ENCODE measurements at regions not wholly inside any gene's neighbourhood (a gene's known extent, or its start where the extent isn't known, plus 50 kb on each side); places are given as distances from the start of the nearest gene placed in this dataset.

DNA sequence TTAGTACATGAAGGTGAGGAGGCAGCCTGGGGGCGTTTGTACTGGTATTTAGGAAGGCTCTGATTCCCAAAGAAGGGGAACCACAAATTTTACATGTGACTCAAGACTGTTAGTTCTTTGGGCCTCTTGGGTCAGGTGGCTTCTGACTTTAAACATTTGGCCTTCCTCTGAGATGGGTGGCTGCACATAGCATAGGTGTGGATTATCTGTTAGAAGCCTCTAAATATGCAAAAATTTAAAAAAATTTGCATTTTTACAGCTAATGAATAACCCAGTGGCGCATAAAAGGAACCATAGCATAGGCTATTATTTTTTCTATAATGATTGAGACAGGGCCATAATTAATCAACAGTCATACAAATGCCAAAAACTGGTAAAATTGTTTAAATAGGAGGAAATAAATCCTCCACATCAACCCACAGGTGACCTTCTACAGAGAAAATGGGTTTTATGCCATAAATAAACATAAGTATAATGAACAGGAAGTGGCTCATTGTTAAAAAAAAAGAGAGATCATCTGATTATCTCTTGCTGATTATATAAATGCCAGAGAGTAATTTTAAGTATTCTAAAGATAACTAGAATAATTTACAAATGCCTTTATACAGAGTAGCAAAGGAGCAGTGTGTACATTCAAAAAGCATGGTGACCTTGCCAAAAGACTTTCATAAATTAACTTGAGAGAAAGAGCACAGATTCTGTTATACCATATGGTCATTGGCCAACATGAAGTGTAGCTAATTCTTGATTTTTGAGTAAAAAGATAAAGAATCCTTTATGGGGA is 284.2 kb upstream of the ATP2B1 start:
- DNase-seq (ENCODE audit: low read depth): no peak

DNA sequence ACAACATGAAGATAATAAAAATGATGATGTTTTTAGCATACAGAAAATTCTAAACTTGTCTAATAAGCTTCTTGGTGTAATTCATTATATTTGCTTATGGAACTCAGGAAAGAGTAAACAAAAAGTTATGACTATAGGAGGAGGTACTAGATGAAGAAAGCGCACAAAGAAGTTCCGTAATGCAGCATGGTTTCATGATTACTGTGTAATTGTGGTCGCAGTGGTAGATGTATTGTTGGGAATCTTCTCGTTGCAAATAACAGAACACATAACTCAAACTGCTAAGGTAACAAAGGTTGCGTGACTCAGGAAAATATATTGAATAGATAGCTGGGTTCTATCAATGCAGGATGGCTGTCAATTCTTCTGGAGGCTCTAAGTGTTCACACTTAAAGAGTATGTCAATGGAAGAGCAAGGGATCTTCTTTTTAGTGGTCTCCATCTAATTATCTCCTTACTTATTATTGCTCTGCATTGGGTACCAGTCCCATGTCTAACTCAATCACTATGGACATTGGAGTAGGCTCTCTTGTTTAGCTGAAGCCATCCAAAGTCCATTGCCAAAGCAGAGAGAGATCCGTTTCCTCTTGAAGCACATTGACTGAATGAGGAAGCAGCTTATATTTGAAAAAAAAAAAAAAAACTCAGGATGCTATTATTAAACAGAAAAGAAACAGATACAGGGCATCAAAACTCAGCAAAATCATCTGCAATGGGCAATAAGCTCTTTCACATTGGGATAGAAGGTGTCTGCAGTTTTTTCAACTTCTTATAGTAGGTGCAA is 283.4 kb upstream of the ATP2B1 start:
- no peak for DNase-seq (ENCODE audit: low read depth)

DNA sequence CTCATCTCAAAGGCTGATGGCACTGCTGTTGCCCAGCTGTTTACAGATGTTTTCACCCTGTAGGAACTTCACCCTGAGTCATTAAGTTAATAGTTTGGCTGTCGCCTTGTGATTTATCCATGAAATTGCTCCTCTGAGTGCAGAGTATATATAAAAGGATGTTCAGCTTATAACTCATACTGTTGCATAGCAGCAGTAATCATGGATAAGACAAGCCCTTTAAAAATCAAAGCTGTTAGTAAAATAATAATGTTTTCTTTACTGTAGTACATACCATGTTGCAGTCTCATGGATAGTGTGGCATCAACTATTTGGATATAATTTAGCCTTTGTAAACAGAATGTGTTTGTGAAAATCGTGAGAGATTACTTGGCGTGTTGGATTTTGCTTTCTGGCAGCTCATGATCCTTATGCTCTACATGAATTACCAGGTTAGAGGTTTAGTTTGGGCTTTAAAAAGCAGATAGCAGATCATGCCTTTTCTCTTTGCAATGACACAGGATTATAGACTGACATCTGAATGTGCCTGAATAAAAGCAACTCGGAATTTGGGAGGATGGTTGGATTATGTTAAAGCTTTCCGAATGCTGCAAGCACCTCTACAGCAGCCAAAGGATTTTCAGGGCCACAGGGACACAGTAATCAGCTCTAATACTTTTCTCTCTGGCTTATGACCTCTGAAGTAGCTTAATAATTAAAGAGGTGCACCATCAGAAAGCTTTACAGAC is 279.7 kb upstream of the ATP2B1 start:
- DNase-seq (ENCODE audit: low read depth): no peak

DNA sequence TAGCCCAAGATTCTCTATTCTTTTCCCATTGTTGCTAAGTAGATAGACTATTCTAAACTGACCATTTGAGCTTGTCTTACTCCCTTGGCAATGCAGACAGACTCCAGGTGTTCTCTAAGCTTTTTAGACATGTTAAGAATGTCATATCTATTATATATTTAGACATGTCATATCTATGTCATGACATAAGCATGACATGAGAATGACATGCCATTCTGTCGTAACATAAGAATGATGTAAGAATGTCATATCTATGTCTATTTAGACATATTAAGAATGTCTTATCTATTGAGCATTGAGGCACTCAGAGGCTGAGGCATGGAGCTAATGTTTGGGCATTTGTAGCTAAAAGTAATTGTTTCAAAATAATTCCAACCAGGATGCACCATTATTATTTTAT is 277.3 kb upstream of the ATP2B1 start:
- no peak for DNase-seq (ENCODE audit: low read depth)

DNA sequence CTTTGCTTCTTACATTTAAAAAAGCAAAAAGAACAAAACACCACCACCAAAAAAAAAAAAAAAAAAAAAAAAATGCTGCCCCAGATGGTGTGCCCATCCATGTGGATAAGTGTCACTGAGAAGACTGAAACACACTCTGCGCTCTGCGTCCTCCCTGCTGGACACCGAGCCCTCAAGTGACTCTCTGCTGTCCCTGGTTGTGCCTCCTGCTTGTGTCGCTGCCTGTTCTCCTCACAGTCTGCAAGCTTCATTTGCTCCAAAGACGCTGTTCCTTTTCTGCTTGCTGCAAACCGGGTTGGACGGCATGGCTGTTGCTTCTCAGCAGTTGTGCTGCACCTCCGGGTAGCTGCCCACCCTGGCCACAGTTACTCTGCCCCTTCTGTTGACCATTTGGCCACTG is 276.2 kb upstream of the ATP2B1 start:
- DNase-seq (ENCODE audit: low read depth): no peak

DNA sequence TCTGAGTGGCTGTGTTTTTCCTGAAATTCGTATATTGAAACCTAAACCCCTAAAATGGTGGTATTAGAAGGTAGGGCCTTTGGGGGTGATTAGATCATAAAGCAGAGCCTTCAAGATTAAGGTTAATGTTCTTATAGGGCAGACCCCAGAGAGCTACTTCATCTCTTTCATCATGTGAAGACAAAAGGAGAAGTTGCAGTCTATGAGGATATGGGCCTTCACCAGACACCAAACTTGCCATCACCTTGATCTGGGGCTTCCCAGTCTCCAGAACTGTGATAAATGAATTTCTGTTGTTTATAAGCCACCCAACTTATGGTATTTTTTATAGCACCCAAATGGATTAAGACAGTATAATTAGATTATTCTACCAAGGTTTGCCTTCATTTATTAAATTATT is 275.0 kb upstream of the ATP2B1 start:
- no peak for DNase-seq (ENCODE audit: low read depth)

DNA sequence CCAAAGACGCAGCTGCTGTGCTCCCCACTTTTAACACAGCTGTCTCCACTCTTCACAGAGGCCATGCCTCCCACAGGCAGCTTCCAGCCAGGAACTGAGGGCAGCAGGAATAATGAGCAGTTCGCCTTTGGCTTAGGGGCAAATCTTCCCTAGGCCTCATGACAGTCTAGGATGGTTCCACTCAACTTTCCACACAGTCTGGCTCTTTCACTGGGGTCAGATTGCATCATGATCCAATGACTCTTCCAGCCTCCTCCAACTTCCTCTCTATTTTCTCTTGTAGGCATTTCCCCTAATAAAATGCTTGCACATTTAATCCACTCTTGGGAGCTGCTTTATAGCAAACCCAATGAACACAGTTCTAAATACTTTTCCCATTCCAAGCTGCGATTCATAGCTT is 271.6 kb upstream of the ATP2B1 start:
- no peak for DNase-seq (ENCODE audit: low read depth)

DNA sequence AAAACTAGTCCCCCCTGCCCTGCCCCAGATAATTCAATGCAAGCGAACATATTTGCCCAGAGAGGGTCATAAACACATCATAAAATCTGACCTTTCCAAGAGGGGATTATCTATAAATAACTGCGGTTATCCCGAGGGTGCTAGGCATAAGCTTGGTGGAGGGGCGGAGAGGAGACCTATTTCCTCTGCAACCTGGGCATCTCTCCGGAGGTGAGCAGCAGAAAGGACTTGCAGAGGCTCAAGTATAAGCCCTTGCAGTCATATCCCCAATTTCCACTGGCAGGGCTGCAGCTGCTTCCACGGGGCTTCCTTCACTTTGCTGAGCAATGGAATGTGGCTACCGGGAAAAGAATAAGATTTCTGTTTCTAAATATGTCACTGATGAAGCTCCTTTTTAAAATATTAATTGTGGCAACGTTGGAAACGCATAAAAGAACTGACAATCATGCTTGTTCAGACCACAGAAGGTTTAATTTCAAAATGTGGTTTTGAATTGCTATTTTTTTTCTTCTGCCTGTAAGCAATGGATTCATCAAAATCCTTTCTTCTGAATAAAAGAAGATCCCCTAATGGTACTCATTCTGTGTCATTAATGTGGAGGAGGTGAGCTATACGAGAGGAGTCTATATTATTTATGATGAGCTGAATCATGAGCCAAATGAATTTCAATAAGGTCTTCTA is 268.9 kb upstream of the ATP2B1 start:
- DNase-seq (ENCODE audit: low read depth): no peak

DNA sequence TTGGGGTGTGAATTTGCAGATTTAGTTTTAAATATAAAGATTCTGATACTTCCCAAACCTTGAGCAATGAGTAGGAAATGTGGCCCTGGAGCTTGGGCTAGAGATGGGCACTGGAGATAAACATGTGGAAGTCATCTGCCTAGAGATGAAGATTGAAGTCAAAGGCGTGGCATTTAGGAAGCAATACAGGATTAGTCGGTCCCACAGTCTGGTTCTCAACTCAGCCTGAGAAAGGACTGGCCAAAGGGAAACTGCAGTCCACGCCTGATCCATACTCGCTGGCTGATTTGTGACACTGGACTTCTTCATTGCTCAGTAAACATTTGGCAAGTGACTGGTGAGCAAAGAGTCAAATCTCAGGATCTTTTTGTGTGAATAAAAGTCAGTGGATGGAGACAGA is 268.2 kb upstream of the ATP2B1 start:
- DNase-seq (ENCODE audit: low read depth): no peak

DNA sequence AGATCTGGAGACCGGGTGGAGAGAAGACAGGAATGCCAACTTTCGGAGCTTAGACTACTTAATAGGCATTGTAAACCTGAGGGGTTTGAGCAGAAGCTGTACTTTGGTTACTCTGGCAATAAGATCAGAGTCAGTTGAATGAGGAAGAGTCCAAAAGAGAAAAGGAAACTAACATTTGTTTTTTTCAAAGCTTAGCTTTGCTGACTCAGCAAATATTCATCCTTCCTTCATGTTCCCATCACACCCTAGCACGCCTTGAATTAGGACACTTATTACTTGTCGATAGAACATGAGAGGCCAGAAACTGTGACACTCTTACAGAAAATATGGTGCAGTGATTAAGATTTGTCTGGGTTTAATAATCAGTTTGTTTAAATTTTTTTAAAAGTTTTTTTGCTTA is 266.9 kb upstream of the ATP2B1 start:
- DNase-seq (ENCODE audit: low read depth): no peak

DNA sequence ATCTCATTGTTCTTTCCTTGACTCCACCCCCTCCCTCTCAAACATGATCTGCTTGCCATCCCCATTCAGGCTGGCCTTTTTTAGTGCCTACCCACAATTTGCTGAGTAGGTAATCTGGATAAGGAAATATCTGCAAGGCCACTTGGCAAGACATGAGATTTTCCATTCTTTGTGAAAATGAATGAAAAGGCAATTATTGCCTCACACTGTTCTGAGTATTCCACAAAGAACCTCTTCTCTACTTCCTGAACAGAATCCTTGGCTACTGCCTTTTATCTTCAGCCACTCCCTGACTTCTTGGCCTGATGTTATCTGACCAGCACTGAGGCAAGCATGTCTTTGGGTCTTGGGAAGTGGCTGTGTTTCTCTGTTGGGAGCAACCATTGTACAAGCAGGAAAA is 263.2 kb upstream of the ATP2B1 start:
- no peak for DNase-seq (ENCODE audit: low read depth)

DNA sequence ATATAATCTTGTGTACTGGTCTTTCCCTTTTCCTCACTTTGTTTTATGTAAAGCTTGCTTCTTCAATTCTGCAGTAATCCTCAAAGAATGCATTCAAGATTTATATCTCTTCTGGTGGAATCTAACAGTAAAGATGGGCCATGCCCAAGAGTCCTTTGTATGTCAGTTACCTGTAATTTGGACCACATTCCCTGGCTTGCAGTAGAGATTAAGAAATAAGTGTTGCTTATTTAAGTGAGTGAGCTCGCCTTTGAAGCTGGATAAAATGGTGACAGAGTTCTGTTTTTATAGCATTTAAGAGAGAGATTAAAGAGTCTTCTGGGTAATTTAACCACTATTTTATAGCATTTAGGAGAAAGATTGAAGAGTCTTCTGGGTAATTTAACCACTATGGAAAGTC is 262.1 kb upstream of the ATP2B1 start:
- DNase-seq (ENCODE audit: low read depth): no peak

DNA sequence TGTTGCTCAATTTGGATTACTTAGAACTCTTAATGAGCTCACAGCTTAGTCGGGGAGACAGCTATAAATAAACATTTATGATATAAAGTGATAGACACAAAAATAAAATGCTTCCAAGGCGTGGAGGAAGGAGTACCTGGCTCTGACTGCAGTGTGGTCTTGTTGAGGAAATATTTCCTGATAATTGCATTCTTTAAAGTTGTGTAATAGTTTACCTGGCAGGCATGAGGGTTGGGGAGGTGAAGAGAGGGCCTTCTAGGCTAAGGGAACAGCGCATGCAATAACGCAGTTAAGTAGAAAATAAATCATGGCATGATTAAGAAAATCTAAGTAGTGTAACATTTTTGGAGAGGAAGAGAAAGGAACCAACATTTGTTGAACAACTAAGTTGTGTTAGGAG is 260.5 kb upstream of the ATP2B1 start:
- DNase-seq (ENCODE audit: low read depth): no peak

DNA sequence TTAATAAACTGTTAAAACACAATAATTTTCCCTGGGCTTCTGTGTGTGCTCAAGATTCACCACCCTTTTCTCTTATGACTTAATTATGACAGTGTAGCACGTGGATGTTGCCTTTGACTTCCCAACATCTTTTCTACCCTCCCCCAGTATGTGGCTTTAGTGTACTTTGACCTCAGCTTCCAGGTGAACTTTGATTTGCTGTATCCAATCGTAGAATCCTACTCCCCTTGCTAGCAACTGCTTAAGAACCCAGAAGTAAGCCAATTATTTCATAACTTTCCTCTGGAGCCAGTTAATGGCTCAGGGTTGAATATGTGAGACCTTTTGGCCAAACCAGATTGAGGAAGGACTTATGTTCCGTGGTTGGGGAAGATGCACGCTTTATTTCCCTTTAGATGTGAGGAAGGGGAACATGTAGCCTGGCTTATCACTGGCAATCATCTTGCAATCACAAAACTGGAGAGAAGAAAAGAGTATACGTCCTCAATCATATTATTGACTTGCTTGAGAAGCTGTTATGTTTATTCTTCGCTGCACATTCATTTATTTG is 259.6 kb upstream of the ATP2B1 start:
- no peak for DNase-seq (ENCODE audit: low read depth)

DNA sequence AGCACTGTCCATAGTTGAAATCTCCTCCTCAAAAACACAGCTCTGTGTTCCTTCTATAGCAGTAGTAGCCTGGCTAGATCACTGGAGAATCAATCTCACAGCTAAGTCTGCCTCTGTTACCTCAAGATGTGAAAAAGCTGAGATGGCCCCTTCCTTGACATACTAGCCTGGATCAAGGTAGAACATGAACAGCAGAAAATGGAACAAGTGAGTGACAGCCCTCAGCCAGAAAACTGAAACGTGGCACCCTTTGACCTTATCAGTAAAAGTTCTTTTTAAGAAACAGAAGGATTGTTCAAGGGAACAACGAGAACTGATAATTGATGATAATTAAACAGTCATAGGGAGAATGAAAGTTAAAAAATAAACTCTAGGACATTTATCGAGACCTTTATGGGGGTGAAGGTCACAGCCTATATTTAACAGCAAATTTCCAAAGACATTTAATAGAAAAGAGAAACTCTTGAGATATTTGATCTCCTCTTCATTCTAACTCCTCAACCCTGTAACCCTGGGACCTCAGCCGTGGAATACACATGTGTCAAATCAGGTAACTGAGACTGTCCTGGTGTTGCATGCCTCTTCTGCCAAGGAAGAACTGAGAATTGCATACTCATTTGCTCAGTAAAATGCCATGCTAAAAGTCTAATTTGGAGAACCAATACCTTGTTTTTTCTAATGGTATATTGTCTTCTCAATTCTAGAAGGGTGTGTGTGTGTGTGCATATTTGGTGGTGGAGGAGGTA is 258.0 kb upstream of the ATP2B1 start:
- DNase-seq (ENCODE audit: low read depth): no peak

DNA sequence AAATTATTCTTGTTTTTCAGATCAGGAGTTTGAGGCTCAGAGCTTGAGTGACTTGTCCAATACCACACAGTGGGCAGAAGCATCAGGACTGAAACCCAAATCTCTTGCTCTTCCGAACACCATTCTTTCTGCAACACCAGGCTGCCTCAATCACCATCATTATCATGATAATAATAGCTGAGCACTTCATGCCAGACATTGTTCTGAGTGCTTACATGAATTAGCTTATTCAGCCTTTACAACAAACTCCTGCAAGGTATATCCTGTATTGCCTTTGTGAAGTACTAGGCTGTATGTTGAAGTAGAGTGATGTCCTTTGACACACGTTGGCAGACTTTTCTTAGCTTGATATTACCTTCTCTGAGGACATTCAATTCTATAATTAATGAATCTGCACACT is 257.4 kb upstream of the ATP2B1 start:
- no peak for DNase-seq (ENCODE audit: low read depth)

DNA sequence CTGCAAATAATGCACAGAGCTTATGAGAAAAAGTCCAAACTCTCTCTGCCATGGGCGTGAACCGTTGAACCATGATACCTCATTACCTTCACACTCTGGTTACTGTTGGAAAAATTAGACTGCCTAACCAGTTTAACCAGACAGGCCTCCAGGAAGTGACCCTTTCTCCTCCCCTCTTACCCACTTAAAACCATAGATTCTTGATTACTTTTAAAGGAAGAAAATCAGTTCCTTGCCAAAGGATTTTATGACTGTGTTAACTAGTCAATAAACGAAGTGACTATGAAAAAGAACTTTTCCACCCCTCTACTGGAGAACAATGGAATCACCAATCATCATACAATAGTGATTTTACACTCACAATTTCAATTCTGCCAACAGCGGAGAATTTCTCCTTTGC is 254.0 kb upstream of the ATP2B1 start:
- DNase-seq (ENCODE audit: low read depth): no peak

DNA sequence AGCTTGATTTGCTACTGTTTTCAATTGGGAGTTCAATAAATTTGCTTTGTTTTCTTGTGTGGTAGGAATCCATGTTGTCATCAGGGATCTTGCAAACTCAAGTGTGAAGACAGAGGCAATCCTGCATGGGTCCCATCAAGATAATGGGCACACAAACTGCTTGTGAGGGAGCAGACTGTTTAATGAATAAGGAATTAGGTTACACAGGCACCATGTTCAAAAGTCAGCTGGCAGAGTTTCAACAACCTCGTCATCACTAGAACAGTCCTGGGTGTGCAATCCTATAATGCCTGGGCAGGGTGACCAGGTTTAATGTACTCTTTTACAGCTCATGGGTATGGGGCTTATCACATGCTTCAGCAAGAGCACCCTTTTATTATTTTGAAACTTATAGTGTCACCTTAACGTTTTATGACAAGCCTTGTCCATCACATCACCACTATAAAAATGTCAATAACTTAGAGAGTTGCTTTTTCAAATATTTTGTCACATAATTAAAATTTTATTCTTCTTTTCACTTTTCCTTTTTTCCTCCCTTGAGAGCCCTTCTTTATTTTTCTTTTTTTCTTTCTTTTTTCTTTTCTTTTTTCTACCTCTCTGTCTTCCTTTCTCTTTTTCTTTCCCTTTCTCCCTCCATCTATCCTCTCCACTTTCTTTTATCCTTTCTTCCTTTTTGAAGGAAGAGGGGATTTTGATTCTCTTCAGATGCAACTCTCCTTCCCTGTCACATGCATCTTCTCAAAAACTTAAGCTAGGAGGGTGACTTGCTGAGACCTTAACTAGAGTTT is 252.2 kb upstream of the ATP2B1 start:
- no peak for DNase-seq (ENCODE audit: low read depth)

DNA sequence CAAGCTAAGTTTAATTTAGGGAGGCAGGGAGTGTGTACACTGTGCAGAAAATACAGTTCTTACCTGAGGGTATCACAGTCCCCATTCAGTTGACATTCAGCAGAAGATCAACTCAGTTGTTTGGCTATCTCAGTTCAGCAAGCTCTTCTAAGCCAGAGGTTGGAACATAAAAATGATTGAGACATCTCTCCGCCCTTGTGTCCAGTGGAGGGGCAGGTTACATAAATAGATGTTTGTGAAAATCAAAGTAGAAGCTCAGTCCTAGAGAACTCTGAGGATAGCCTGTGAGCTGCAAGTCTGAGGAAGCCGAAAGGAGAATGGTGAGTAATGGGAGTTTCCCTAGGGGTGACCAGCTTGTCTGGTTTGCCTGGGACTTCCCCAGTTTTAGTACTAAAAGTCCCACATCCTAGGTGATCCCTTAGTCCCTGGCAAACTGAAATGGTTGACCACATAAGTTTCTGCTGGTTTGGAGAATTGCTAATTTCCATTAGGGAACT is 251.4 kb upstream of the ATP2B1 start:
- DNase-seq (ENCODE audit: low read depth): no peak

DNA sequence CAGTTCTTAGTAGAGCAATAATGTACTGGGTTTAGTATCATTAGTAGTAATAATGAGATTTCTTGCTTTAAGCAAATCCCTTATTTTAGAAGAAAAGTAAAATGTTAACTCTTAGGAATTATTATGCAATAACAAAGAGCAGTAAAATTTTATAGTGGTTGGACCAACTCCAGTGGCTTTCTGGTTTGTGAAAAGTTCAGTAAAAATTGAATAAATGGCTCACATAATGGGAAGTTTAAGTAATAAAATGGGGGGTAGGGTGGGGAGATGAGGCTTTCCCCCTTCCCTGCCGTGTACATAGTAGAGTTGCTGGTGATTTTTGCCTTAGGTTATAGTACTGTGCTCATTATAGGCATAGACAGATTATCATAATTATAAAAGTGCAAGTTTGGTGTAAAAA is 250.5 kb upstream of the ATP2B1 start:
- no peak for DNase-seq (ENCODE audit: low read depth)
